GM19324 (cell line): ENCODE measurements at regions not wholly inside any gene's neighbourhood (a gene's known extent, or its start where the extent isn't known, plus 50 kb on each side); places are given as distances from the start of the nearest gene placed in this dataset.

Experiments
- ATAC-seq: cut with Tn5 transposase; IDR thresholded peaks from one replicate; pipeline ENCODE4 v1.9.1; 2021; ENCODE audit warnings: mild to moderate bottlenecking, moderate library complexity; ENCODE audit not compliant: unreplicated experiment, low FRiP score

DNA sequence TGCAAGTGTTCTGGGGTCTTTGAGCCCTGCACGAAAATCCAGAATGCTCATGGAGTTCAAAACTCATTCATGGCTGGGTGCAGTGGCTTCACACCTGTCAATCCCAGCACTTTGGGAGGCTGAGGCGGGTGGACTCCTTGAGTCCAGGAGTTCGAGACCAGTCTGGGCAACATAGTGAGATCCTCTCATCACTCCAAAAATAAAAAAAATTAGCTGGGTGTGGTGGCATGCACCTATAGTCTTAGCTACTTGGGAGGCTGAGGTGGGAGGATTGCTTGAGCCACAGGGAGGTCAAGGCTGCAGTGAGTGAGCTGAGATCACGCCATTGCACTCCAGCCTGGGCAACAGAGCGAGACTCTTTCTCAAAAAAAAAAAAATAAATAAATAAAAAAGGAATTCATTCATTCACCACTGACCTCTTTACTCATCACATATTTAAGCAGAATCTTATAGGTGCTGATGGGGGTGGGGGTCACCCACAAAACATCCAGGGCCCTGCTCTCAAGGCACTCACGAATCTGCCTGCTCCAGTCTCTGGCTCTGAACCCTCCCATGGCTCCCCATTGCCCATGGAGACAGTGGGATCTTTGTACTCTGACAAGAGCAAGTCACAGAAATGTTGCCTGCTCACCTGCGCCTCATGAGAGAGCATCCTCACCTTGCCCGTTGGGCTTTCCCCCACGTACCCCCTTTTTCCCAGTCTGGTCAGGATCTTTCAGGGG lies 76.7 kb upstream of the IER5L start:
- ATAC-seq: no peak

GRCh38 chr9:129253803-129254381 lies 75.8 kb upstream of the IER5L start:
- no peak for ATAC-seq

DNA sequence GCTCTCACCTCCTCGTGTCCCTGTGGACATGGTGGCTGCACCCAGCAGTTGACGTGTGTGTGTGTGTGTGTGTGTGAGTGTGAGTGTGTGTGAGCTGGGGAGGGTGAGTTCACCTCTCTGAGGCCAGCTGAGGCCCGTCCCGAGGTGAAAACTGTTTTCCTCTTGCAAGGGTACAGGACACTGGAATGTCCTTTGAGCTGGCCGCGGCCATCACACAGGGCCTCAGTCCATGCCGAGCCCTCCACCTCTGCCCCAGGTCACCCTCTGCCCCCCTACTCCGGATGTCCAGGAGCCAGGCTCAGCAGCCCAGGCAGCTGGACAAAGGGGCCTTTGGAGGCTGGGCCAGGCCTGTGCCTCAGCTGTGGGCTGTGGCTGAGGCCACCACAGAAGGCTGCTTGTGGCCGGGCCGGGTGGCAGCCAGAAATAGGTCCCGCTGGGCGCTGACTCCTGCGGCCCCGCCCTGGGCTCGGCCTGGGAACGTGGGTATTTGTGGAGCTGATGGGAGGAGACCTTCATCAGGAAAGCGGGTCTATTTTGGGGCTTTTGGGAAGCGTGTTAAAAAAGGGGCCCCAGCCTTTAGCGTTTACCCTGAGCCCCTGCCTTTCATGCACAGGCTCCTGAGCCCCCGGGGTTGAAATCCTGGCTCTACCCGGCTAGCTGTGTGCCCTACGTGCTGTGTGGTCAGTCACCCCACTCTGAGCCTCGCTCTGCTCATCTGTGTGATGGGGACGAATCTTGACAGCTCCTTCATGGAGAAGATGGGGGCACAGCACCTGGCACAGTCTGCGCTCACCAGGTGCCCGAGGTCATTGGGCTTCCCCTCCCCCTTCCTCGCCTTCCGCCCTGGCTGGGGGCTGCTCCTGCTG lies 75.1 kb upstream of the IER5L start:
- no peak for ATAC-seq

DNA sequence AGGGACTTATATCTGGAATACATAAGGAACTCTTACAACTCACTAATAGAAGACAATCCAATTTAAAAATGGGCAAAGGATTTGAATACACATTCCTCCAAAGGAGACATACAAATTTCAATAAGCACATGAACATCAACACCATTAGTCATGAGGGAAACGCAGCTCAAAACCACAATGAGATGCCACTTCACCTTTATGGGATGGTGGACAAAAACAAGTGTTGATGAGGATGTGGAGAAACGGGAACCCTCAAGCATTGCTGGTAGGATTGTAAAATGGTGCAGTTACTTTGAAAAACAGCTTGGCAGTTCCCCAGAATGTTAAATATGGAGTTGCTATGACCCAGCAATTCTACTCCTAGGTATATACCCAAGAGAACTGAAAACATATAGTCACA lies 72.7 kb upstream of the IER5L start:
- ATAC-seq: no peak

- ATAC-seq: no peak
Measured at GRCh38 chr9:129247285-129248153, 69.5 kb upstream of the IER5L start.

DNA sequence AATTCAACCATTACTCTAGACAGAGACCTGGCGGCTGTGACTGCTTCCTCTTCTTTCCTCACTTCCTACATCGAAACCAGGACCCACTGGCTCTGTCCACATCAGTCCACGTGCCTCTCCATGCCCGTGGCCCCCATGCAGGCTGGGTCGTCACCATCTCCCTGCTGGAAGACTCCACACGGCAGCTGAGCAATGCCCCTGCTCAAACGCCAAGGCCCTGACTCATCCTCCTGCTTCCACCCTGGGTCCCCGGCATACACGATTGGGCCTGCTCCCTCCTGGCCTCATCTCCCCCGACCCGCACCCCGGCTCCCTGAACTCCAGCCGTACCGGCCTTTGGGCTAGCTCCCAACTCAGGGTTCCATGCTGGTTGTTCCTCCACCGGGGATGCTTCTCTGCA lies 67.2 kb upstream of the IER5L start:
- no peak for ATAC-seq

- ATAC-seq: no peak
Measured at GRCh38 chr9:129242971-129243561, 65.0 kb upstream of the IER5L start.

GRCh38 chr9:129242191-129242941 lies 64.3 kb upstream of the IER5L start:
- ATAC-seq: no peak

GRCh38 chr9:129241725-129242124 lies 63.7 kb upstream of the IER5L start:
- no peak for ATAC-seq

DNA sequence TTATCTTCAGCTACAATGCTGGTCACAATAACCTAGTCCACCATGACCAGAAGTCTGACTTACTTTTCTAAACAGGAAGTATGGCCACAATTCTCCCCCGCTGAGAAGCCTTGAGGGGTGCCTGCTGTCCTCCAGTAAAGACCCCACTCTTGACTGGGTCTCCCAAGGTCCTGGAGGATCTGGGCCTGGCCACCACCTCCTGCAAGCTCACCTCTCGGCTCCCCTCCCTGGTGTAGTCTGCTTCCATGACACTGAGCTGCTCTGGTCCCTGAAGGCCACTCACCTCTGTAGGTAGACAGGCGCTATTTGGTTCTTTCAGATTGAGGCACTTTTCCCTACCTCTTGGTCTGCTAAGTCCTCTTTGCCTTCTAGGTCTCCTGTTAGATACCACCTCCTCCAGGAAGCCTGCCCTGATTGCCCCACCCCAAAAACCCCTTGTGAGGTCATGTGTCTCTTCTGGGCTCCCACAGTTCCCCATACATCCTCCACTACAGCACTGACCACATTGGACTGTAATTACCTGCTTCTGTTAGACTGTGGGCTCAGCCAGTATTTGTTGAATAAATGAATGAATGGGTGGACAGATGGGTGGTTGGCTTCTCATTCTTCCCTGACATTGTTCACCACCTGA lies 62.6 kb upstream of the IER5L start:
- ATAC-seq: no peak

DNA sequence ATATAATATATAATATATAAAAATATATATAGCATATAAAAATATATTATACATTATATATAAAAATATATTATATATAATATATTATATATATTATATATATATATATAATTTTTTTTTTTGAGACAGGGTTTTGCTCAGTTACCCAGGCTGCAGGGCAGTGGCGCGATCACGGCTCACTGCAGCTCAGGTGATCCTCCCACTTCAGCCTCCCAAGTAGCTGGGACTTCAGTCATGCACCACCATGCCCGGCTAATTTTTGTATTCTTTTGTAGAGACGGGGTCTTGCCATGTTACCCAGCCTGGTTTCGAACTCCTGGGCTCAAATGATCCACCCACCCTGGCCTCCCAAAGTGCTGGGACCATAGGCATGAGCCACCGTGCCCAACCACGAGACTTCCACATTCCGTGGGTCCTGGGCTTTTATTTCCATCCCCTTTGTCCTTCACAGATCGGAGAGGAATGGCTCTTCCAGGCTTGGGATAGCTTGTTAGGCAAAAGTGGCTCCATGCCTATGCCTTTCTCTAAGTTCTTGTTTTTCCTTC lies 62.0 kb upstream of the IER5L start:
- no peak for ATAC-seq

- no peak for ATAC-seq
Measured at GRCh38 chr9:129237803-129238202, 59.7 kb upstream of the IER5L start.

GRCh38 chr9:129237164-129237611 lies 59.1 kb upstream of the IER5L start:
- ATAC-seq: no peak

- no peak for ATAC-seq
Measured at GRCh38 chr9:129236441-129237145, 58.5 kb upstream of the IER5L start.

- no peak for ATAC-seq
Measured at GRCh38 chr9:129235931-129236331, 57.9 kb upstream of the IER5L start.

DNA sequence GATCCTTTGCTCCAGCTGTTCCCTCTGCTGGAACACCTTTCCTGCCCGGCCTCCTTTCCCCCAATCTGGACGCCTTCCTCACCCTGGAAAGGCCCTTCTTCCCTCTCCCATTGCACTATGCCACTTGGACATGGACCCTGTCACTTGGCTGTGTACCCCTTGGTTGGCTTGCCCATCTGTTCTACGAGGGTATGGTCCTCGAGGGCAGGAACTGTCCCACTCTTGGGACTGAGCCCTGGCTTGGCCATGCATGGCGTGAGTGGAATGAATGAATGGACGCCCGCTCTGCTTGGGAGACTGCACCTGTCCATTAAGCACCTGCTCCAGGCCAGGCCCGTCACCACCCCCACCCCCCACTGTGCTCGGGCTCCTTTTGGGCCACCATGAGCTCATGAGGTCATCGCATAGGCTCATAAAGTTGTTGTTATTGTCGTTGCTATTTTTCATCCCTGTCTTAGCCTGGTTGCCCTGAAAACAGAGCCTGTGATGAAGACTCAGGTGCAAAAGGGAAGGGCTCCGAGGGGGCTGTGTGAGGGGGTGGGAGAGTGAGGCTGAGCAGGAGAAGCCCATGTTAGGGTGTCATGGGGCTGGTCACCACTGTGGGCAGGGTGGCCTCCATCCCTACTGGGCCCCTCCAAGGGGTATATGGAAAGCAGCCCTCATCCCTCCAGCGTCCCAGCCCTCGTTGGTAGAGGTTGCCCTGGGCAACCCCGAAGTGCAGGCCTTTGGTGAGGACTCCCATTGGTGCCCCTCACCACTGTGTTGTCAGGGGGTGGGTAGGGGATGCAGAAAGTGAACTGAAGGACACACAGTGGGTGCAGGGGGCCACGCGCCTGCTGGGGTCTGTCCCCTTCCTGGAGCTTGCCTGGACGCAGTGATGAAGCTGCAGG lies 57.2 kb upstream of the IER5L start:
- no peak for ATAC-seq

GRCh38 chr9:129234491-129234890 lies 56.4 kb upstream of the IER5L start:
- ATAC-seq: no peak
